Stimulated activated CD8-positive, alpha-beta memory T cell treated with anti-CD3 and anti-CD28 coated beads, Interleukin-2, amount 100 ng/mL, for 48 hours (primary cell): ENCODE measurements at regions not wholly inside any gene's neighbourhood (a gene's known extent, or its start where the extent isn't known, plus 50 kb on each side); places are given as distances from the start of the nearest gene placed in this dataset.
"Not testable (repeated sequence)": the region's sequence is repeated elsewhere in the genome, so short reads cannot be mapped to it uniquely, and the experiment has no call there.

Source experiments
- DNase-seq, 2 donors: peaks; one replicate each; pipeline ENCODE4 v3.0.0-alpha.2; 2020; ENCODE audit warnings: low read depth in 2 of 2

- no peak for DNase-seq
Measured at GRCh38 chr5:164119806-164120447, 614.5 kb downstream of the MAT2B start.

- no peak for DNase-seq
Measured at GRCh38 chr5:164127527-164127926, 622.1 kb downstream of the MAT2B start.

- no peak for DNase-seq
Measured at GRCh38 chr5:164132358-164132757, 626.9 kb downstream of the MAT2B start.

GRCh38 chr5:164137095-164137494, 631.7 kb downstream of the MAT2B start:
- DNase-seq = no peak

GRCh38 chr5:164139423-164139822, 634.0 kb downstream of the MAT2B start:
- no peak for DNase-seq

- DNase-seq = no peak
Measured at GRCh38 chr5:164145458-164145857, 640.0 kb downstream of the MAT2B start.

- no peak for DNase-seq
Measured at GRCh38 chr5:164146223-164146622, 640.8 kb downstream of the MAT2B start.

- DNase-seq = no peak
Measured at GRCh38 chr5:164148292-164148691, 642.9 kb downstream of the MAT2B start.

GRCh38 chr5:164152539-164152938, 647.1 kb downstream of the MAT2B start:
- not testable (repeated sequence) for DNase-seq

GRCh38 chr5:164153469-164154172, 648.2 kb downstream of the MAT2B start:
- DNase-seq = no peak

- DNase-seq = no peak
Measured at GRCh38 chr5:164170814-164171213, 665.4 kb downstream of the MAT2B start.

- DNase-seq = no peak
Measured at GRCh38 chr5:164175083-164175482, 669.7 kb downstream of the MAT2B start.

GRCh38 chr5:164179406-164179805, 674.0 kb downstream of the MAT2B start:
- no peak for DNase-seq

- no peak for DNase-seq
Measured at GRCh38 chr5:164181604-164182003, 676.2 kb downstream of the MAT2B start.

- DNase-seq = no peak
Measured at GRCh38 chr5:164184158-164184557, 678.7 kb downstream of the MAT2B start.

GRCh38 chr5:164185000-164185399, 679.6 kb downstream of the MAT2B start:
- DNase-seq = no peak

GRCh38 chr5:164186550-164186949, 681.1 kb downstream of the MAT2B start:
- no peak for DNase-seq

GRCh38 chr5:164187785-164188184, 682.4 kb downstream of the MAT2B start:
- no peak for DNase-seq

GRCh38 chr5:164188733-164189148, 683.3 kb downstream of the MAT2B start:
- DNase-seq = no peak

- no peak for DNase-seq
Measured at GRCh38 chr5:164191240-164191639, 685.8 kb downstream of the MAT2B start.

GRCh38 chr5:164202338-164202737, 696.9 kb downstream of the MAT2B start:
- DNase-seq = no peak

GRCh38 chr5:164203581-164204225, 698.3 kb downstream of the MAT2B start:
- no peak for DNase-seq

- no peak for DNase-seq
Measured at GRCh38 chr5:164204338-164204946, 699.0 kb downstream of the MAT2B start.
